Fibroblast of skin of right quadriceps (primary cell): ENCODE measurements at regions not wholly inside any gene's neighbourhood (a gene's known extent, or its start where the extent isn't known, plus 50 kb on each side); places are given as distances from the start of the nearest gene placed in this dataset.
A peak's percentile ranks its signal among the peaks of the same experiment; 100 is the strongest.
"Not testable (repeated sequence)": the region's sequence is repeated elsewhere in the genome, so short reads cannot be mapped to it uniquely, and the experiment has no call there.

ENCODE experiments used
- DNase-seq: peaks from one replicate; pipeline ENCODE4 v3.0.0-alpha.2; 2013

DNA sequence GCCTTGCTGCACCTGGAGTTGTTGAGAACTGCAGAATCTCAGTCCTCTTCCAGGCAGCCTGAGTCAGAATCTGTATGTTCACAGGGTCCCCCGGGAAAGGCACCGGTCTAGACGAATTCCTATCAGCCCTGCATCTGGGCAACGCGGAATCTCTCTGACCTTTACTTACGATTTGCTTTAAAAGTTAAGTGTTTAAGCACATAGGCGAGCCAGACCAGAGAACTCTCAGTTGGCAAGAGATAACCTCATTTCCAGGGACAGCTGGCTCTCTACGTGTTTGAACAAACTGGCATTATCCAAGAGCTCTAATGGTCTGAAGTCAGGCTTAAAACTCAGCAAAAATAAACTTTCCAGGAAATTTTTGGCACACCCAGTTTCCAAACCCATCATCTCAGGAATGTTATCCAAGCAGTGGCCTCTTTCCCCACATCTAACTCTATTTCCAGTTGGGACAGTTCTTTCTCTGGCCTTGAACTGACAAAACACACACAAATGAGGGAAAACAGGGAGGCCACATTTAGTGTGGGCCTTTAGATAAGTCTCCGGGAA lies 53.4 kb downstream of the HES1 start:
- peak; percentile 39 for DNase-seq

DNA sequence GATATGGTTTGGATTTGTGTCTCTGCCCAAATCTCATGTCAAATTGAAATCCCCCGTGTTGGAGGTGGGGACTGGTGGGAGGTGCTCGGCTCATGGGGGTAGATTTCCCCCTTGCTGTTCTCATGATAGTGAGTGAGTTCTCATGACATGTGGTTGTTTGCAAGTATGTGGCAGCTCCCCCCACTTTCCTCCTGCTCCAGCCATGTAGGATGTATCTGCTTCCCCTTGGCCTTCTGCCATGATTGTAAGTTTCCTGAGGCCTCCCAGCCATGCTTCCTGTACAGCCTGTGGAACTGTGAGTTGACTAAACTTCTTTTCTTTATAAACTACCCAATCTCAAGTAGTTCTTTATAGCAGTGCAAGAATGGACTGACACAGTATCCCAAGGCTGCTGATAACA lies 55.9 kb downstream of the HES1 start:
- DNase-seq: not testable (repeated sequence)

DNA sequence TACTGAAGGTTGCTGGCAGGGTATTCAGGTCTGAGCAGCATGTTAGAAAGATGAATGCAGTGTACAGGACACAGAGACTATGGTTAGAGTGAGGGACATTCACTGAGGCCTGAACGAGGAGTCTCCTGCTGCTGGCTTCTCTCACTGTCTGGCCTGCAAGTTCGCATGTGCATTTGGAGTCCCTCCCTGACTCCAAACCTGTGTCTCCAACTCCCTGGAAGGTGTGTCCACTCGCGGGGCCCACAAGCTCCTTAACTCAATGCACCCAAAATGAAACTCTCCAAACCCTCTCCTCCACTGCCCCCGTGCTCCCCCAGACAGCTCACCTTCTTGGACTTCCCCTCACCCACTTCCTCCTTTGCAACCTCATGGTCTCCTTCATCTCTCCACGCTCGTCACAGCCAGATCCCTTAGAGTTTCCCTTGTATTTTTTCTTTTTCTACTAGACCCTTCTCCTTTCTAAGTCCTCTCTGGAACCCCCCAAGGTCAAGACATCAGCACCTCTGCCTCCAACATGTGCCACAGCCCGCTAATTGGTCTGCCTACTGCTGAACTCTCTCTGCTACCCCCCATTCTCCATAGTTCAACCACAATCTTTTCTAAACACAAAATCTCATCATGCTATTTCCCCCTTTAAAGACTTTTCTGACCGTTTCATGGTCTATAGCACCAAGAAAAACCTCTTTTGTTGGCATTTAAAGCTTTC lies 58.3 kb downstream of the HES1 start:
- DNase-seq: no peak

DNA sequence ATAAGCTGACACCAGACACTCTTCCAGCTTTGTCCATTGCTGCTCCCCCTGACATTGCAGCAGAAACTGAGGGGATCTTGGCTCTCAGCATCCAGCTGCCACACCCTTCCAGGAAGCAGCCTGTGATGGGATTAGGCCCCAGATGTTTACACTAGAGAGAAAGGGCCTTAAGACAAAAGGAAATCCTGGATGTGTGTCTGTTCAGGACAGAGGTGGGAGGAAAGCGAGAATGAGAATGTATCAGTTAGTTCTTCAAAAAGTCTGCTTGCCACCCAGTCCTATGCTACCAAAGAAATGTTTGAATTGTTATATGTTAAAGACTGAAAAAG lies 58.8 kb downstream of the HES1 start:
- DNase-seq: no peak

DNA sequence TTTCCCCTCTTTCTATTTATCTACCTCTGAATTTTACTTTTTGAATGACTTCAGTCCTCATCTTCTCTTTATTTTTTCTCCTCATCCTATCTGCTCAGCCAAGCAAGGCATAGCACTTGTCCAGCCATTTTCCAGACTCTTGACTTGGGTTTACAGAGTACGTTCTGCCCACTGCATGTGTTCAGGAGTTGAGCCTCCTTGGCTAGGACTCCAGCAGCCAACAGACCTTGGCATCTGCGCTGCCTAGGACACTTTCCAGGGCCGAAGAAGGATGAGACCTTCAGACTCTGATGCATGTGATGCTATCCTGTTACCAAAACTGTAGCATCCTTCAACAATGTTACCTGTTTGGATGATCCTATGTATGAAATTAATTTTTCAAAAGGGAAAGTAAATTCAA lies 59.7 kb downstream of the HES1 start:
- DNase-seq: no peak

DNA sequence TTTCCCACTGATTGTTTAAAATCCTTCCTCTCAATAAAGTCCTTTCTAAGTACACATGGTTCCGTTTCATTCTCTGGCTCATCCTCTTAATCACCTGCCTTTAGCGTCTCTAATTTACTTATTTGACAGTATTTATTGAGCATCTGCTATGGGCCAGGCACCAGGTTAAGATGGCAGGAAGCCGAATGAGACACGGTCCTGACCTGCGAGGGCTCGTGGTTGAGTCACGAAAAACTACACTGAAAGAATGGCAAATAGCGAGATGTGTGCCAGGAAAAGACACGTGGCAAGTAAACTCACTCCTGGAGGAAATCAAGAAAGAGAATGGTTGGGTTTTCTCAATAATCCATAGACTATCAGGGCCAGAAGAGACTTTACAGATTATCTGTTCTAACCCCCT lies 60.9 kb downstream of the HES1 start:
- DNase-seq: no peak

DNA sequence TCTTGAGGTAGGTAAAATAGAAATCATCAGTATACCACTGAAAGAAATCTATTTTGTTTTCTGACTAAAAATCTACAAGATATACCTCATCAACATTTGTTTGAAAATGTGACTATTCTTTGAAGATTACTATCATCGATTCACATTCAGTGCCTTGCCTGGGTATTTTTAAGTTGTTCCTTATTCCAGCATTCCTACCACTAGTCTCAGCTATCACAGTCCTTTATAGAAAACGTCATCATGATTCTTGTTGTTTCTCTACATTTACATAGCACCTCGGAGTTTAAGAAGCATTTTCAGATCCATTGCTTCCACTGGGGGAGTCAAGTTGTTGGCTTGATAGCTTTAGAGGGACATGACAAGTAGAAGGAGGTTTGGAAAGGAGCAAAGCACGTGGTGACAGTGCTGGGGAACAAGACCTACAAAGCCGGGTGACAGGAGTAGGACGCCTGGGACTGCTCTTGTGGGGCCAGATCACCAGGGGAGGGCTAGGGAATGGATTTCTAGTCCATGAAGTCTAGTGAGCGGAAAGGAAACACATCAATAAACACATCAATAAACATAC lies 61.5 kb downstream of the HES1 start:
- DNase-seq: no peak

DNA sequence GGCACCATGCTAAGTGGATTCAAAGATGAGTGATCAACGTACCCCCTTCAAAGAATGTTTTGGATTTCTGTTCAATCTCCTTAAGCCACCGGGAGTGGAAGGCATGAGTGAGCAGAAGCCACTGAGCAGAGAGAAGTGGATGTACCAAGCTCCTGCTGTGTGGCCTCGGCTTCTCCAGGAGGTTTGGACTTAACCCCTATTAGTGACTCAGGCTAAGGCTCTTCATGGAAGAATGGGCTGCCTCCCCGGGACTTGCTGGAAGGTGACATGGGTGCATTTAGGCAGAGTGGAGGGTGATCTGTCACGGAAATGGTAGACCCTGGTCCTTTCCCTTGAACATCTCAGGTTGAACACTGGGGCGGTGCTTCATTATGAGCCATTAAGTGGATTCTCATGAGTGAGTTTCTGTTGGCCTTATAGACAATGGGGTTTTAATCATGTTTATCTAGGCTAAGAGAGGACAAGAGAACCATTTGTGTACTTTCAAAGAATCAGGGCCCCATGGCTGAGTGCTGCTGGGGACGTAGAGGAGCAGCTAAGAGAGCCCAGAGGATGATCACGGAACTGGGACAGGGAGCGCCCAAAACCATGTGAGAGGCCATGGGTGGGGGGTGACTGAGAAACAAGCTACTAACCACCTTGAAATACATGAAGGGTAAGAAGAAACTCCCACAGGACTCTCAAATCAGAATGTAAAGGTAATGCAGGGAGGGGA lies 62.2 kb downstream of the HES1 start:
- no peak for DNase-seq

DNA sequence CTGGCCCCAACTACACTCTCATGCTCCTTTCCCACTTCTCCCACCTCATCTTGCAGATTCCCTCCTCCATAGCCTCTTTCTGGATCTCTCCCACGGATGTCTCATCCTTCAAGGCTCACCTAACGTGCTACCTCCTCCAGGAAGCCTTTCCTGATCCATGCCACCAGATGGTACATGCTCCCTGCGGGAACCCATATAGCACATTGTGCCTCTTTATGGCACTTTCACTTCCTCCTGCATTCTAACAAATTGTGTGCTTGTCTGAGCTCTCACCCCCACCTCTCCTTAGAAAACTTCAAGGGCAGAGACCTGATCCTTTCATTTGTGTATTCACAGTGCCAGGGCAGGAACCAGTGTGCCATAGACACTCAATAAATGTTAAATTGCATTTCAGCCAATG lies 63.0 kb downstream of the HES1 start:
- DNase-seq: no peak

DNA sequence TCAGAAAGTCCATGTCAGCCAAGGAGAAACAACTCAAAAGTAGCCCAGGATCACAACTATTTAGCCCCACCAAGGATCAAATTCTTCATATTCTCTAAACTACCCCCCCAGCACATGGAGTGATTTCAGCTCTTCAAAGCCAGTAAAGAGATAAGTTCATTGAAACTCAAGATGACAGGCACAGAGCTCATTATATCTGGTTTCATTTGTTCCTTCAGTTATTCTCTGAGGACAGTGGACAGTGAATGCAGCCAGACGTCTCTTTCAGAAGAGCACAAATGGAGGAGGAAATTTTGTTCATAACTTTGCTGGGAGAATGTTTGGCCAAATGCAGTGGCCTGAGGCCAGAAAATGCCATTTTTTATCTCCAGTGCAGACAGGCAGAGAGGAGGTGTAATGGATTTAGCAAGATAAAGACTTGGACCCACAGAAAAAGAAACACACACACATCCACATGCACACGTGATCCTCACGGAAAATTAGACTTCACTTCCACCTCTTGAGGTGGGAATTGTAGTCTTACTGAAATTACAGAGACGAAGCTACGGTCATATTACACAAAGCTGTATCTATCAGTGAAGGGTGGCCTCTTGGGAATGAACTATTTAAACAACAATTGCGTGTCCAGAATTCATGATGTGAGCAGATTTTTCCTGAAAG lies 64.6 kb downstream of the HES1 start:
- no peak for DNase-seq

DNA sequence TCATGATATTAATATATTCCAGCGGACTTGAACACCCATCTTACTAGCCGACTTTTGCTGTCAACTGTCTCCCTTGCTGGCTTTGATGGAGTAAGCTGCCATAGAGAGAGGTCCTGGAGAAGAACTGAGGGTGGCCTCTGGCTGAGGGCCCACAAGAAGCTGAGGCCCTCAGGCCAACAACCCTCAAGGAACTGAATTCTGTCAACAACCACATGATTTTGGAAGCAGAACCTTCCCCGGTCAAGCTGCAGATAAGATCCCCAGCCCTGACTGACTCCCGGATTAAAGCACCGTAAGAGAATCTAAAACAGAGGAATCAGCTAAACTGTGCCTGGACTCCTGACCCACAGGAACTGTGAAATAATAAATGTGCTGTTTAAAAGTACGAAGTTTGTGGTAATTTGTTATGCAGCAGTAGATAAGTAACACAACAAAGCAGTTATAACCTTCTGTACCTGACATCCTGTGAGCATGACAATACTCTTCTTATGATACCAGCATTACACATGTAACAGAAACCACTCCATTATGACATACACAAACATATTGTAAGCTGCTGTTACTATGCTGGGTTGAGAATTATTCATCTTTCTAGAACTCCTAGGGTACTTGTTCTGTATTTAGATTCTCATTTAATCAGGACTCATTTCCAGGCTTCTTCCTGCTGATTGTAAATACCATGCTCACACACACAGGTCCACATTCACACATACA lies 66.2 kb downstream of the HES1 start:
- DNase-seq: no peak

DNA sequence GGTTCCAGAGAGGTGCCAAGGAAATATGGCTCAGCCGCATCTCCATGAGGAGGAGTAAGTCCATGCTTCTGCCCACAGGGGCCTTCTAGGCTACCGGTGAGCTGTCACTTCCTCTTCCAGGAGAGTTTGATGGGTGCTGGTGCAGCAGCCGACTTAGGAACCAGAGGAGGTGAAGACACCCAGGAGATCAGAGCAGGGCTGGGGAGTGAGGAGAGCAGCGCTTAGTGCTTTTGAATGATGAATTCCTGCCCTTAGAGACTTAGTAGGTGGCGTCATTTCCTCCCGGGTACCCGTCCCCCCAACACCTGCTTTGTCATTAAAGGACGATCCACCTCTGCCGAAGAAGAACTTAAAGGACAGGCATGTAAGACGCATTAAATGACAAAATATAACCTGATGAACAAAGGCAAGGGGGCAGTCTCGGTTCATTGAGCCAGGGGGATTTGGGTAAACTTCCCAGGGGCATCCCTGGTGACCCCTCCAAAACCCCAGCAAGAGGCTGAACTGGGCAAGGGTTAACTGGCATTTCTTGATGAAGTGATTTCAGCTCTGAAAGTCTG lies 67.6 kb downstream of the HES1 start:
- DNase-seq: no peak

DNA sequence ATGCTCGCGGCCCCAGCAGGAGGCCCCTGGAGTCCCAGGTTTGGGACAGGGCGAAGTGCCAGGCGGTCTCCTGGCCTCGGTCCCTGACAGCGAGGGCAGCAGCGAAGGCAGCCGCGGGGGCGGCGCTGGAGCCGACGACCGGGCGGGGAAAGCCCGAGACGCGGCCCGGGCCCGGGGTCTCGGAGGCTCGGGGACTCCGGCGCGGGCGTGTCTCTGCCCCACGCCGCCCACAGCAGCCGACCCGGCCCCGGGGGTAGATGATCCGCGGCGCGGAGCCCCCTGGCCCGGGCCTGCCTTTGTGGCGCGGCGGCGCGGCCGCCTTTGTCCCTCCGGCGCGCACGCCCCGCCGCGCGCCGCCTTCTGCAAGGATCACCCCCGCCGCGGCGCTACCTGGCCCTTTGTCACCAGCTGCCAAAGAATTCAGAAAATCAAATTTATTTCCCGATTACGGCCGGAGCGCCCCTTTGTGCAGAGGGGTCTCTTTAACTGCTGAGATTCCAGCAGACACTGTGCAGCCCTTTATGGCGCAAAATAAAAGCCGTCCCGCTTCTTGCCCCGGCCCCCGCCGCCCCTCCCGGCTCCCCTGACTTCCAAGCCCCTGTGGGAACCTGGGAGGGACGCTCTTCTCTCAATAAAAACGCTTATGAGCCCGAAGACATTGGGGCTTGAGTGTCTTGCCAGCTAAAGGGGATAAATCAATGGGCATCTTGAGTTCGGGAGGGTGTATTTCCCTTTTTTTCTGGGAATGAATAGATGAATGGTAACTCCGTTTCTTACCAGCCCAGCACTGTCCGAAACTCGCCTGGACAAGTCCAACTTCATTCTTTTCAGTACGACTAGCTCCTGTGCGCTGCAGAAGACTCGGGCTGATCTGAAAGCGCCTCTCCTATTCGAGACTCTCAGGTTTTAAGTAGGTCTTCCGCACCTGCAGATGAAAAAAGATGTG lies 68.4 kb downstream of the HES1 start:
- no peak for DNase-seq

DNA sequence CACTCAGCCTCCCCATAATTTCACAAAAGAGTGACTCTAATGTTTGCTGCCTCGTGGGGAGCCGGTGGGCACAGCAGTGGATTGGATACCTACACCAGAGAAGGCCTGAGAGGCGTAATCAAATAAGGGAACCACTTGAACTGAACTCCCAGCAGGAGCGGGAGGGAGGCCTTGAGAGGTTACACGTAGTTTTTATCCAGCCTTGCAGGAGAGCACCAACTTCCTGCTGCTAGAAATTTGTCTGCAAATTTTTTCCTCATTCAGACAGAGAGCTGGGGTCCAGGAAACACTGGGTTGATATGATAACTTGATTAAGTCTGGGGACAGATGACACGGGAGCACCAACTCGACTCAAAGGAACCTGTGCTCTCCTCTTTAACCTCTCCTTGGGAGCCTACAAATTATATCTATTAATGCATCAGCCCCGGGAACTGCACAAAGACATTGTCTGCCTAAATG lies 69.8 kb downstream of the HES1 start:
- DNase-seq: peak; percentile 67

DNA sequence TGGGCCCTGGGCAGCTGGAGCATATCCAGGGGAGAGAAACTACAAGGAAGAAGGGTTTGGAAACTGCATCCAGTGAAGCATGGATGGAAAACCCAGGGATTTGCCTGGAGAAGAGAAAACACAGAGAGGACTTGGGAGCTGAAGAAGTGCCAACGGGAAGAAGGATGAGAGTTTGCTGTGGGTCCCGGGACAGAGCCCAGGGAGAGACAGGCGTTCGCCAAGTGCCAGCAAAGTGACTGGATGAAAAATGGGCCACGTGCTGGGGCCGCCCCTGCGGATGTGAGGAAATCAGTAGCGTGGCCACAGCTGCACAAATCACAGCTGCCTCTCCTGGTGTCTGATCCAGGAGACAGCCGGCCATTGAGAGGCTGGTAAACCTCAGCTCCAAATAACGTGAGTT lies 70.4 kb downstream of the HES1 start:
- DNase-seq: peak; percentile 44

DNA sequence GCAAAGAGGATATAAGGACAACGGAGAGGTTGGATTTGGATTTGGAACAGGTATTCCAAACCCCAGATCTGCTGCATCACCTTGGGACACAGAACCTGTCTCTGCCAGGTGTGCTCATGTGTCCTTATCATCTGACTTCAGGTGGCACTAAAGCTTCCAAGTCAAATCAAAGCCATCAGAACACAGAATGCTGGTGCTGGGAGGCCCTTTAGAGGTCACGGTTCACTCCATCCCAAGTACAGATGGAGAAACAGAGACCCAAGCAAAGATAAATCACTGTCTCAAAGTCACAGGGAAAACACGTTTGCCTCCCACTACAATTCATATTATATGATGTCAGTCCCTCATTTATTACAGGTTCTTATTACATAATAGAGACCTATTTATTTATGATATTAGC lies 72.8 kb downstream of the HES1 start:
- no peak for DNase-seq

DNA sequence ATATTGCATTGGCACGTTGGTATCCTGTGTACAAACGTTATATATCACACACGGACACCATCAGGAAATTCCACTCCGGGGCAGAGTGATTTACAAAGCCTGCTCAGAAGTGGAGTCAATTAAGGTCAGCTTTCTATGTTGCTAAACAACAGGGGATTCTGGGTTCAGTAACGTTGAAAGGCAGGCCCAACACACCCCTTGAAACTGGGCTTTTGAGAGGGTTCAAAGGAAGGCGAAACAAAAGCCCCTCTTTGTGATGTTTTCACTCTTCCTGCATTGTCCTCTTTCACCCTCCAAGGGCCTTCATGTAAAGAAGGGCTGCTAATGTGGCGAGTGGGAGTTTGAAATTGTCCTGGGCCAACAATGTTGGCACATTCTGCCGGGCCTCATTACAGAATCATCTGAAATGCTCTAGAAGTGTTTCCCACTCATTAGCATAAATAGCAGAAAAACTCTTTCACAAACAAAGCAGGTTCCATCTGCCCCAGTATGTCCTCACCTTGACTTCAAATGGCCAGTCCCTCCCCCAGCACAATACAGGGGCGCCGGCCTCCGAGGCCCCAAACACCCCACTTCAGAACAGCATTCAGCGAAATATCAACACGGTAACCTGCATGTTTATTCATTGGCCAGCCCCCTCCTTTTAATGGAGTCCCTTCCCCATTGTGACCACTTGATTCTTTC lies 76.4 kb downstream of the HES1 start:
- DNase-seq: peak; percentile 34

DNA sequence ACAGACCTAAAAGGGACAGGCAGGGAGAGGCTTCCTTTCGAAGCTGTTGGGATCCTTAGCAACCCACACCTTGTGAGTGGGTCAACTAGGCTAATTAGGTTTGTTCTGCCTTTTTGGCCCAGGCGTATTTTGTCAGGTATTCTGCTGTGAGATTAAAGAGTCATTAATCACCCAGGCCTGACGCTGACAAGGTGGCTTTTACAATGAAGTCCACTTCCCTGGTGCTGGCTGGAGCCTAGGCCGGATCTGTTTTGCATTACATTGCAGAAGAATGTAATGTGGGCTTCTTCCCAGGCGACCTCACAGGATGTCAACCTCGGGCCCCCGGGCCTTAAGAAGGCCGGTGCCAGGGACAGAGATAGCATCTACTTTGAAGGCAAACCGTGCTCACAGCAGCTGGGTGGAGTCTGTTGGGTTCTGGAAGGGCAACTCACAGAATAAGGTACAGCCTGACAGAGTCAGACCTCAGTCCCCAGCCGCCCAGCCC lies 76.9 kb downstream of the HES1 start:
- no peak for DNase-seq

DNA sequence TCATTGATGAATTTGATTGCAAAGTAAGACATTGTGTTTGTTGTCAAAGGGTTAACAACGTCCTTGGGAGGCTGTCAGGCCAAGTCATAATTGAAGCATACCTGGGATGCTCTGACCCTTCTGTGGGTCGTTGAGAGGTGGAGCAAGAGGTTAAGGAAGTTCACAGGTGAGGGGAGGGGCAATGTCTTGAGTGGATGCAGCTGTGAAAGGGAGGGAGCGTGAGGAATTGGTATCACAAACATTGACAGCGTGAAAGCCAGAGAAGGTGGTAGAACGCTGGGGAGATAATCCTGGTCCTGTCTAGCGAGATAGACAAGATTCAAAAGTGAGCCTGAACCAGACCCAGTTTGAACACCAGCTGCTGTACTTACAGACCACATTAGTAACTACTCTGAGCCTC lies 79.4 kb downstream of the HES1 start:
- no peak for DNase-seq

DNA sequence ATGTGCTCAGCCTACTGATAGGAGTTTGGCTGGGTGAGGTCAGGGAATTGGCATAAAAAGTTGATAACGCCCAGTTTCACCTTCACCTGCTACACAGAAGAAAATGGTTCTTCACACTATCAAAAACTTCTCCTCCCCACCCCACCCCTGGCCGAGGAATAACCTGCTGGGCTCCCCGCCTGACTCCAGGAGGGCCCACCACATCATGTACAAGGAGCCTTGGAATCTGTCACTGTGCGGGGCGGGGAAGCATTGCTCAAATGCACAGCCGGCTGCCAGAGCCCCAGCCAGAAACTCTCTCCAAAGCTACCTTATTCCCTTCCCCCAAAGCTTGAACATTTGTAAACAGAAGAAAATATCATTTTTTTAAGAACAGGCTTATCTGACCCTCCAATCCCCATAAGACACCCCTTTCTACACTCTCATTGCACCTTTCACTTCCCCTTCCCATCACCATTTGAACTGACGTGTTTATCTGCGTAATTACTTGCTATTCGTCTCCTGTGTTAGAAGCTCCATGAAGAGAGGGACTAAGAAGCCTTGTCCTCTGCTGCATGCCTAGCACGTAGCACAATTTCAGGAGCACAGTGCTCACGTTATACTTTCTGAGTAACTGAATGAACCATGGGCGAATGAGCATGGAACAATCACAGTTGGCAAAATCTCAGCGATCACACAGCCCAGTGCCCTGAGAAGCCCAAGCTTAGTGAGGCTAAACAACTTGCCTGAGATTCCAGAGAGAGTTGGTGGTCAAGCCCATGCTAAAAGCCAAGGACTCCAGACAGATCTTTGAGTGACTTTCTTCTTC lies 82.9 kb downstream of the HES1 start:
- no peak for DNase-seq
